Kidney (tissue), 13 donors: ENCODE measurements at regions not wholly inside any gene's neighbourhood (a gene's known extent, or its start where the extent isn't known, plus 50 kb on each side); places are given as distances from the start of the nearest gene placed in this dataset.
"Not testable (repeated sequence)": the region's sequence is repeated elsewhere in the genome, so short reads cannot be mapped to it uniquely, and the experiment has no call there.

Experiments
- DNase-seq, 5 donors: peaks; one replicate each; pipeline ENCODE4 v3.0.0-alpha.2; 2013 to 2020
- FAIRE-seq: peaks from 2 replicates; lab custom pipeline; 2012; peaks lifted over from hg19 to GRCh38; lab: Jason Lieb, UNC
- H3K27ac ChIP-seq, 2 donors: one replicate each; pipeline ENCODE4 v1.7.0; 2013; ENCODE audit warnings: low read depth in 2 of 2, low read length in 2 of 2, inconsistent platforms in 1 of 2
- H3K27me3 ChIP-seq: one replicate; pipeline ENCODE4 v1.7.1; 2013; ENCODE audit warnings: low read length, inconsistent platforms; ENCODE audit not compliant: control insufficient read depth, insufficient read depth
- H3K36me3 ChIP-seq, 3 donors: one replicate each; pipeline versions ENCODE4 v1.7.0 to v1.7.1; 2013; ENCODE audit warnings: low read length in 3 of 3, control low read depth in 1 of 3, inconsistent platforms in 1 of 3; ENCODE audit not compliant: insufficient read depth in 3 of 3, control insufficient read depth in 2 of 3
- H3K4me1 ChIP-seq, 3 donors: one replicate each; pipeline versions ENCODE4 v1.7.0 to v1.7.1; 2013; ENCODE audit warnings: low read length in 3 of 3, inconsistent platforms in 1 of 3, low read depth in 1 of 3; ENCODE audit not compliant: control insufficient read depth in 2 of 3, insufficient read depth in 2 of 3
- H3K4me3 ChIP-seq, 3 donors: one replicate each; pipeline versions ENCODE4 v1.7.0 to v1.8.1; 2013; ENCODE audit warnings: low read length in 3 of 3, control low read depth in 1 of 3, inconsistent platforms in 1 of 3
- H3K9ac ChIP-seq, 3 donors: one replicate each; pipeline versions ENCODE4 v1.7.0 to v1.7.1; 2013; ENCODE audit warnings: low read length in 3 of 3, control low read depth in 1 of 3, inconsistent platforms in 1 of 3
- H3K9me3 ChIP-seq, 3 donors: one replicate each; pipeline versions ENCODE4 v1.7.0 to v1.7.1; 2013; ENCODE audit warnings: low read length in 3 of 3, control low read depth in 1 of 3, inconsistent platforms in 1 of 3; ENCODE audit not compliant: control insufficient read depth in 2 of 3, insufficient read depth in 1 of 3
- CTCF ChIP-seq: IDR thresholded peaks from 3 replicates; pipeline ENCODE4 v1.5.1; 2012; ENCODE audit warnings: mild to moderate bottlenecking, moderate library complexity, borderline replicate concordance; ENCODE audit not compliant: insufficient read depth; ENCODE audit errors: extremely low read depth
- intact Hi-C: fragments of 100-400 bp; cut with DNase I; formaldehyde crosslinking; loops from one replicate; pipeline ENCODE4 v1.11.1; 2022
- donor health status: control.
- donor health status: control.
- donor health status: control.
- donor health status: control.
- donor health status: control.
- donor health status: DM: yes; HTN: yes; CAD: no.
- donor health status: Normal renal cell carcinoma (clear cell type).

GRCh38 chr7:94706996-94707740, 51.2 kb upstream of the SGCE start:
- no peak for TF ChIP-seq CTCF
- no peaks in the 10 kb centered on the region for H3K9me3 ChIP-seq

GRCh38 chr7:94710256-94710655, 54.3 kb upstream of the SGCE start:
- Histone ChIP-seq H3K9ac (no peak overlapping the region), H3K27me3 (no peaks in the 10 kb centered on the region), H3K4me3 (no peak overlapping the region), H3K9me3 (no peaks in the 10 kb centered on the region), H3K36me3 (no peaks in the 10 kb centered on the region), H3K4me1 (no peaks in the 10 kb centered on the region), H3K27ac (no peak overlapping the region)
- FAIRE-seq (no peak), DNase-seq (no peak)
- TF ChIP-seq CTCF, result no peak
- intact Hi-C loops, result no loop called here

More at GRCh38 chr7:94706996-94707740, 51.2 kb upstream of the SGCE start:
- no peak for FAIRE-seq
- H3K4me1 ChIP-seq, result no peaks in the 10 kb centered on the region
- intact Hi-C loops, result no loop called here
- no peak overlapping the region for H3K9ac ChIP-seq
- DNase-seq, result peak in 2 of 5 donors; percentile 48 to 60
- no peaks in the 10 kb centered on the region for H3K36me3 ChIP-seq
- H3K4me3 ChIP-seq, result peak overlapping the region in 2 of 3 donors; percentile 37 to 51
- H3K27ac ChIP-seq, result no peak overlapping the region
- H3K27me3 ChIP-seq, result no peaks in the 10 kb centered on the region

- H3K36me3 ChIP-seq, H3K9me3 ChIP-seq, H3K4me1 ChIP-seq, FAIRE-seq, H3K4me3 ChIP-seq, H3K9ac ChIP-seq, H3K27me3 ChIP-seq, H3K27ac ChIP-seq, DNase-seq, intact Hi-C loops: not testable (repeated sequence)
These were observed 66.4 kb upstream of the SGCE start for GRCh38 chr7:94722360-94722759.

- H3K4me1 ChIP-seq, H3K27ac ChIP-seq, H3K36me3 ChIP-seq, intact Hi-C loops, H3K4me3 ChIP-seq, FAIRE-seq, H3K9me3 ChIP-seq, DNase-seq, H3K27me3 ChIP-seq, H3K9ac ChIP-seq: not testable (repeated sequence)
These were observed 73.0 kb upstream of the SGCE start for GRCh38 chr7:94728893-94729292.
